OCI-LY3 (cell line): ENCODE measurements at regions not wholly inside any gene's neighbourhood (a gene's known extent, or its start where the extent isn't known, plus 50 kb on each side); places are given as distances from the start of the nearest gene placed in this dataset.

Source experiments
- EZH2phosphoT487 ChIP-seq: fragments of 200-600 bp; shearing (Covaris generic); IDR thresholded peaks from 2 replicates; pipeline ENCODE4 v1.6.1; 2018; ENCODE audit warnings: antibody characterized with exemption, mixed run types, low read depth
- TF ChIP-seq, protein P1 (sequence below): fragments of 200-600, 300-600 bp; sonication (generic); IDR thresholded peaks from 2 replicates; pipeline ENCODE4 v1.5.1; 2014; ENCODE audit warnings: antibody characterized with exemption, low read length, low read depth

DNA sequence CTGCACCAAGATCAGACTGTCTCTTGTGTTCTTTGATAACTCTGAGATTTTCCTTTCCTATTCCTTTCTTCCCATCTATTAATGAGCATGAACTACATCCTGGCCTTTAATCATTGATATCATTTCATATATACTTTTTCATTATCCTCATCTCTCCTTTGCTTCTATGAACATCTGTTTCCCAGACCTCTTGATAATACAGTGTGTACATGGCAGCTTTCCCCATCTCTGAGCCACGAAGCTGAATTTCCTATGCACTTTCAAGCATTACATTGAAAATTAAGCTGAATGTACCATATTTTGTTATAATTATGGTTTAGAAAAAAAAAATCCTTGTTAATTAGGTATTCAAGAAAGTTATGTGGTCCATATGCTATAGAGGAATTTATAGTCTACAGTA is 60.9 kb upstream of the CREB5 start:
- TF ChIP-seq, protein P1, sequence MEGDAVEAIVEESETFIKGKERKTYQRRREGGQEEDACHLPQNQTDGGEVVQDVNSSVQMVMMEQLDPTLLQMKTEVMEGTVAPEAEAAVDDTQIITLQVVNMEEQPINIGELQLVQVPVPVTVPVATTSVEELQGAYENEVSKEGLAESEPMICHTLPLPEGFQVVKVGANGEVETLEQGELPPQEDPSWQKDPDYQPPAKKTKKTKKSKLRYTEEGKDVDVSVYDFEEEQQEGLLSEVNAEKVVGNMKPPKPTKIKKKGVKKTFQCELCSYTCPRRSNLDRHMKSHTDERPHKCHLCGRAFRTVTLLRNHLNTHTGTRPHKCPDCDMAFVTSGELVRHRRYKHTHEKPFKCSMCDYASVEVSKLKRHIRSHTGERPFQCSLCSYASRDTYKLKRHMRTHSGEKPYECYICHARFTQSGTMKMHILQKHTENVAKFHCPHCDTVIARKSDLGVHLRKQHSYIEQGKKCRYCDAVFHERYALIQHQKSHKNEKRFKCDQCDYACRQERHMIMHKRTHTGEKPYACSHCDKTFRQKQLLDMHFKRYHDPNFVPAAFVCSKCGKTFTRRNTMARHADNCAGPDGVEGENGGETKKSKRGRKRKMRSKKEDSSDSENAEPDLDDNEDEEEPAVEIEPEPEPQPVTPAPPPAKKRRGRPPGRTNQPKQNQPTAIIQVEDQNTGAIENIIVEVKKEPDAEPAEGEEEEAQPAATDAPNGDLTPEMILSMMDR: no peak
- no peak for TF ChIP-seq EZH2phosphoT487
